Loucy (cell line): ENCODE measurements at regions not wholly inside any gene's neighbourhood (a gene's known extent, or its start where the extent isn't known, plus 50 kb on each side); places are given as distances from the start of the nearest gene placed in this dataset.

ENCODE experiments used
- EZH2phosphoT487 ChIP-seq: fragments of 200-600 bp; IDR thresholded peaks from 2 replicates; pipeline ENCODE4 v1.6.1; 2018; ENCODE audit warnings: antibody characterized with exemption, mild to moderate bottlenecking, moderate library complexity, borderline replicate concordance
- TF ChIP-seq, protein P1 (sequence below): fragments of 200-600 bp; sonication (generic); conservative IDR thresholded peaks from 2 replicates; pipeline ENCODE4 v1.5.1; 2014; ENCODE audit warnings: mild to moderate bottlenecking, antibody characterized with exemption, low read length

DNA sequence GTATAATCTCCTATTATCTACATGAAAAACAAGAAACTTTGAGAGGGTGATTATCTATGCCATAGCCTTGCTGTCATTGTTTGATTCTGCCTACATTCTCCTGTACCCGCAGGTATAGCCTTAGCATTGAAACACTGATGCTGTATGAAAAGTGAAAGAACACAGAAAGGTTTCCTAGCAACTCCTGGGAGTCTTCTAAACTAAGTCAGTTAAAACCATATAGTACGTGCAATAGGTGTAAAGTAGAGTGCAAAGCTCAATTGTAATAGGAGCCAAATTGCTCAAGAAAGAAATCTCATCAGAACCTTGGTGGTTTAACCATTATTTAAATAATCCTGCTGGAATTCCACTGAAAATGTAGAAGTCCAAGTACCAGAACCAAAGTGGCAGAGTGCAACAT lies 489.7 kb downstream of the PCDH10 start:
- TF ChIP-seq, protein P1, sequence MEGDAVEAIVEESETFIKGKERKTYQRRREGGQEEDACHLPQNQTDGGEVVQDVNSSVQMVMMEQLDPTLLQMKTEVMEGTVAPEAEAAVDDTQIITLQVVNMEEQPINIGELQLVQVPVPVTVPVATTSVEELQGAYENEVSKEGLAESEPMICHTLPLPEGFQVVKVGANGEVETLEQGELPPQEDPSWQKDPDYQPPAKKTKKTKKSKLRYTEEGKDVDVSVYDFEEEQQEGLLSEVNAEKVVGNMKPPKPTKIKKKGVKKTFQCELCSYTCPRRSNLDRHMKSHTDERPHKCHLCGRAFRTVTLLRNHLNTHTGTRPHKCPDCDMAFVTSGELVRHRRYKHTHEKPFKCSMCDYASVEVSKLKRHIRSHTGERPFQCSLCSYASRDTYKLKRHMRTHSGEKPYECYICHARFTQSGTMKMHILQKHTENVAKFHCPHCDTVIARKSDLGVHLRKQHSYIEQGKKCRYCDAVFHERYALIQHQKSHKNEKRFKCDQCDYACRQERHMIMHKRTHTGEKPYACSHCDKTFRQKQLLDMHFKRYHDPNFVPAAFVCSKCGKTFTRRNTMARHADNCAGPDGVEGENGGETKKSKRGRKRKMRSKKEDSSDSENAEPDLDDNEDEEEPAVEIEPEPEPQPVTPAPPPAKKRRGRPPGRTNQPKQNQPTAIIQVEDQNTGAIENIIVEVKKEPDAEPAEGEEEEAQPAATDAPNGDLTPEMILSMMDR: no peak
- TF ChIP-seq EZH2phosphoT487: no peak
